HepG2 (cell line): ENCODE measurements at regions not wholly inside any gene's neighbourhood (a gene's known extent, or its start where the extent isn't known, plus 50 kb on each side); places are given as distances from the start of the nearest gene placed in this dataset.

Experiments
- ATAC-seq: fragments of 200-7000 bp; cut with Tn5 transposase; 3 replicates; pipeline ENCODE4 v1.9.1; 2020; ENCODE audit warnings: mild to moderate bottlenecking, moderate library complexity
- BruUV-seq: library from RNA; stranded (reverse); fragments of 400-500 nt; replicated peaks from 2 replicates; lab custom pipeline; 2021; lab: Mats Ljungman, UMichigan
- CTCF ChIA-PET: fragments of 300-600 bp; formaldehyde crosslinking; extraction: SDS; loops from one replicate; lab custom pipeline; 2021; ENCODE audit warnings: low total read pairs, inconsistent platforms, low intra/inter-chr PET ratio; lab: Yijun Ruan, JAX
- POLR2A ChIA-PET: fragments of 350-600 bp; sonication (Branson Sonifier 250); formaldehyde crosslinking; loops from one replicate; lab custom pipeline; 2020; ENCODE audit warnings: antibody characterized with exemption, inconsistent platforms; lab: Yijun Ruan, JAX
- DNase-seq: peaks from one replicate; pipeline ENCODE4 v3.0.0-alpha.2; 2015; ENCODE audit warnings: low spot score
- FAIRE-seq: peaks from 3 replicates; lab custom pipeline; 2011; peaks lifted over from hg19 to GRCh38; lab: Jason Lieb, UNC
- H2AFZ ChIP-seq: one replicate; pipeline ENCODE4 v1.6.1; 2011; ENCODE audit warnings: low read length, inconsistent platforms
- H3K27ac ChIP-seq: fragments of 300-600 bp; 3 replicates; pipeline ENCODE4 v1.8.0; 2011; ENCODE audit warnings: mixed run types, mild to moderate bottlenecking, mixed read lengths, low read length, inconsistent platforms; ENCODE audit not compliant: insufficient read depth; ENCODE audit errors: extremely low read length
- H3K27me3 ChIP-seq, 2 experiments: fragments of 200-600 bp in 1 of 2; 2 replicates in 1 of 2; 3 replicates in 1 of 2; pipeline versions ENCODE4 v1.6.0 to v1.8.0; 2011; ENCODE audit warnings: low read length in 2 of 2, mild to moderate bottlenecking in 2 of 2, moderate library complexity in 2 of 2, inconsistent platforms in 1 of 2; ENCODE audit not compliant: insufficient read depth in 2 of 2, control insufficient read depth in 1 of 2
- H3K36me3 ChIP-seq, 2 experiments: fragments of 200-600 bp in 1 of 2; replicated peaks in 1 of 2; 2 replicates in 1 of 2; 3 replicates in 1 of 2; pipeline versions ENCODE4 v1.5.1 to v1.8.0; 2011; ENCODE audit warnings: low read length in 2 of 2, inconsistent platforms in 1 of 2; ENCODE audit not compliant: insufficient read depth in 2 of 2, control insufficient read depth in 1 of 2
- H3K4me1 ChIP-seq: 2 replicates; pipeline ENCODE4 v1.5.1; 2012; ENCODE audit warnings: low read length, inconsistent platforms; ENCODE audit not compliant: insufficient read depth
- H3K4me2 ChIP-seq: 2 replicates; pipeline ENCODE4 v1.6.0; 2011; ENCODE audit warnings: low read depth, low read length, inconsistent platforms
- H3K4me3 ChIP-seq, 3 experiments: fragments of 200-600 bp in 1 of 3; sonication (generic), shearing (Covaris generic) in 1 of 3; replicated peaks in 1 of 3; 2 replicates each; pipeline ENCODE4 v1.5.1; 2011 to 2016; ENCODE audit warnings: low read length in 3 of 3, inconsistent platforms in 2 of 3, low read depth in 2 of 3, mild to moderate bottlenecking in 2 of 3, control low read depth in 1 of 3, mixed read lengths in 1 of 3; ENCODE audit not compliant: insufficient read depth in 1 of 3
- H3K79me2 ChIP-seq: one replicate; pipeline ENCODE4 v1.6.1; 2011; ENCODE audit warnings: low read length, inconsistent platforms; ENCODE audit not compliant: insufficient read depth
- H3K9ac ChIP-seq: 2 replicates; pipeline ENCODE4 v1.6.0; 2011; ENCODE audit warnings: mild to moderate bottlenecking, low read depth, low read length, inconsistent platforms; ENCODE audit not compliant: insufficient read depth
- H3K9me3 ChIP-seq: 2 replicates; pipeline ENCODE4 v1.5.1; 2012; ENCODE audit warnings: mild to moderate bottlenecking, low read length
- H4K20me1 ChIP-seq: 2 replicates; pipeline ENCODE4 v1.6.0; 2011; ENCODE audit warnings: inconsistent platforms, mild to moderate bottlenecking, low read length, moderate library complexity; ENCODE audit not compliant: insufficient read depth
- ATM ChIP-seq: fragments of 450-650 bp; IDR thresholded peaks from 2 replicates; pipeline ENCODE4 v1.7.1; 2017; ENCODE audit warnings: mild to moderate bottlenecking, borderline replicate concordance
- ATRX ChIP-seq: sonication (generic); formaldehyde crosslinking; IDR thresholded peaks from 2 replicates; pipeline ENCODE4 v1.4.0; 2020; ENCODE audit warnings: missing genetic modification reagents, borderline replicate concordance
- GLMP ChIP-seq: sonication (generic); formaldehyde crosslinking; IDR thresholded peaks from 2 replicates; pipeline ENCODE4 v1.9.0; 2021; ENCODE audit warnings: missing genetic modification reagents, mild to moderate bottlenecking, borderline replicate concordance
- KDM1A ChIP-seq: IDR thresholded peaks from 2 replicates; pipeline ENCODE4 v1.6.1; 2016; ENCODE audit warnings: missing compliant biosample characterization
- MED1 ChIP-seq: sonication (generic); formaldehyde crosslinking; IDR thresholded peaks from 2 replicates; pipeline ENCODE4 v1.4.0; 2020; ENCODE audit warnings: missing genetic modification reagents
- SNAPC4 ChIP-seq: sonication (generic); formaldehyde crosslinking; IDR thresholded peaks from 2 replicates; pipeline ENCODE4 v1.4.0; 2020; ENCODE audit warnings: mild to moderate bottlenecking, missing genetic modification reagents
- ZNF274 ChIP-seq: sonication (generic); formaldehyde crosslinking; IDR thresholded peaks from 2 replicates; pipeline ENCODE4 v1.5.1; 2020; ENCODE audit warnings: mild to moderate bottlenecking, missing genetic modification reagents
- ZNF558 ChIP-seq: sonication (generic); formaldehyde crosslinking; IDR thresholded peaks from 2 replicates; pipeline ENCODE4 v1.9.0; 2022; ENCODE audit warnings: mild to moderate bottlenecking, missing genetic modification reagents, borderline replicate concordance
- ZNF768 ChIP-seq: sonication (generic); formaldehyde crosslinking; IDR thresholded peaks from 2 replicates; pipeline ENCODE4 v1.4.0; 2020; ENCODE audit warnings: missing genetic modification reagents
- ZNF800 ChIP-seq: sonication (generic); formaldehyde crosslinking; IDR thresholded peaks from 2 replicates; pipeline ENCODE4 v1.4.0; 2020; ENCODE audit warnings: missing genetic modification reagents
- WGBS: methylation state at CpG from one replicate; pipeline ENCODE4 v1.1.6; 2017; ENCODE audit warnings: low lambda C conversion rate; 5-methylcytosine and 5-hydroxymethylcytosine counted together
- in situ Hi-C: cut with HindIII; loops from 2 replicates; pipeline ENCODE4 v1.10.0; 2017; ENCODE audit warnings: low pct_unique_long_range_greater_than_20kb; ENCODE audit not compliant: extremely low pct_ligation_motif_present
- intact Hi-C: fragments of 100-400 bp; cut with micrococcal nuclease; formaldehyde crosslinking; loops from one replicate; pipeline ENCODE4 v1.10.0; 2022; ENCODE audit not compliant: unreplicated experiment

- POLR2A ChIA-PET = no interaction called here
- FAIRE-seq (no peak), ATAC-seq (no peak), DNase-seq (no peak)
- Histone ChIP-seq H2AFZ (no peak overlapping the region), H3K4me3 (no peak overlapping the region), H3K4me1 (no peaks in the 10 kb centered on the region), H3K27ac (no peak overlapping the region), H3K79me2 (no peaks in the 10 kb centered on the region), H3K9ac (no peak overlapping the region), H3K27me3 (no peaks in the 10 kb centered on the region), H4K20me1 (peaks cover 6% of the 10 kb centered on the region; the same call in 1 of the 2 replicates), H3K9me3 (no peaks in the 10 kb centered on the region), H3K4me2 (no peak overlapping the region), H3K36me3 (0 out of 5 replicates have a peak, but pooled peaks cover 0 to 8% of the 10 kb centered on the region in 2 experiments)
- WGBS = 97% methylated on average over 9 of the region's 9 CpGs
- in situ Hi-C loops = no loop called here
- CTCF ChIA-PET = no interaction called here
- intact Hi-C loops = no loop called here
- TF ChIP-seq ZNF768 (CRISPR knock-in tag) (no peak), MED1 (CRISPR knock-in tag) (no peak), ZNF558 (CRISPR knock-in tag) (no peak), ZNF274 (no peak), GLMP (CRISPR knock-in tag) (no peak), ATRX (CRISPR knock-in tag) (no peak), ZNF800 (CRISPR knock-in tag) (no peak), KDM1A (CRISPR knock-in tag) (no peak), SNAPC4 (CRISPR knock-in tag) (no peak), ATM (no peak)
- BruUV-seq = no TSS peak
Measured at GRCh38 chr3:13207578-13207922, 134.3 kb upstream of the IQSEC1 start.
